ENCODE measurements at regions not wholly inside any gene's neighbourhood (a gene's known extent, or its start where the extent isn't known, plus 50 kb on each side); places are given as distances from the start of the nearest gene placed in this dataset.

GRCh38 chr9:129415942-129416651 is 204.8 kb downstream of the C9orf50 start (continued):
- TF ChIP-seq RAD21 (IDR thresholded peaks at IDR 0.05 in 1 of 2, conservative IDR thresholded peaks at IDR 0.05 in 1 of 2; ENCODE audit: low read depth in 2 of 2, low read length in 2 of 2), result no peak
- no peak for TF ChIP-seq GTF2F1 (IDR thresholded peaks at IDR 0.05; ENCODE audit: borderline replicate concordance, low read depth, low read length)
